ENCODE measurements at regions not wholly inside any gene's neighbourhood (a gene's known extent, or its start where the extent isn't known, plus 50 kb on each side); places are given as distances from the start of the nearest gene placed in this dataset. TPM values are rescaled to one million over a fixed set of nuclear protein-coding genes. Genes with fewer than 3 reads are reported as not detected.

DNA sequence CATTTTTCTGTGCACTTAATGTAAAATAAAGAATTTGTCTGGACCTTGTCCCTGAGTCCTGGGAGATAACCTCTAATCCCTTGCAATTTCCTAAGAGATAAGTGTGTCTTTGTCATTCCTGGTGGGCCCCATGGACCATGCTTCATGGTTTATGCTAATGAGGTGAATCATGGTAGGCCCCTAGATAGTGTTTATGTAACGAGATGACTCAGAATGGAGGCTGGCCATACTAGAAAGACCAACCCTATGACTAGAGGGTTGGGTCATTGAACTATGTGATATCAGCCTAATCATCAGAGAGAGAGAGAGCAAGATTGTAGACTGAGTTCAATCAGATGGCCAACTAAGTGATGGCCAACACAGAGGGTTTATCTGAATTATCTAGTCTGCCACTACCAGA lies 64.2 kb upstream of the NHSL2 start:
- no peak overlapping the region for H3K23ac ChIP-seq (ENCODE audit: low read depth, low read length, poor library complexity)
- no peak for DNase-seq (ENCODE audit: low spot score)

GRCh38 chrX:71852182-71852581 lies 58.5 kb upstream of the NHSL2 start:
- H2BK120ac ChIP-seq (ENCODE audit: low read depth, low read length), result no peak overlapping the region
- no peak overlapping the region for H3K4ac ChIP-seq (ENCODE audit: low read length)
- no peak overlapping the region for H3K18ac ChIP-seq (ENCODE audit: low read length)
- H3K36me3 ChIP-seq (replicated peaks in 1 of 2; ENCODE audit: control insufficient read depth in 2 of 2, insufficient read depth in 2 of 2, low read length in 2 of 2), result no peaks in the 10 kb centered on the region
- H2AK5ac ChIP-seq (ENCODE audit: low read depth, low read length), result no peak overlapping the region
- H4K91ac ChIP-seq (ENCODE audit: low read depth, low read length, poor library complexity), result no peak overlapping the region
- peaks cover 0 to 8% (median 0%) of the 10 kb centered on the region in 3 experiments for H3K27me3 ChIP-seq (ENCODE audit: control insufficient read depth in 3 of 3, insufficient read depth in 3 of 3, low read depth in 1 of 3, low read length in 3 of 3)
- no peak overlapping the region for H3K9ac ChIP-seq (ENCODE audit: low read depth, low read length, poor library complexity)
- no CpG with 5 or more reads among the region's 9 CpGs for WGBS, 2 donors (ENCODE audit: extremely low coverage in 2 of 2, insufficient read length in 2 of 2, insufficient replicate concordance in 1 of 2)
- no peaks in the 10 kb centered on the region for H3K79me1 ChIP-seq (ENCODE audit: low read depth, low read length)
- no peak for DNase-seq (ENCODE audit: low spot score)
- no peak overlapping the region for H3K14ac ChIP-seq (ENCODE audit: low read length)
- H3K23ac ChIP-seq (ENCODE audit: low read depth, low read length, poor library complexity), result no peak overlapping the region
- H3K4me1 ChIP-seq (ENCODE audit: control insufficient read depth in 2 of 2, insufficient read depth in 1 of 2, low read depth in 1 of 2, low read length in 2 of 2), result no peaks in the 10 kb centered on the region
- H3K4me3 ChIP-seq (ENCODE audit: low read length in 2 of 2), result no peak overlapping the region
- no peak overlapping the region for H3K27ac ChIP-seq (replicated peaks; ENCODE audit: low read length)
- no peak overlapping the region for H2AFZ ChIP-seq (ENCODE audit: low read length)
- H4K8ac ChIP-seq (ENCODE audit: low read depth, low read length), result no peak overlapping the region
- no peak overlapping the region for H2BK15ac ChIP-seq (ENCODE audit: low read length)
- H3K9me3 ChIP-seq (replicated peaks in 1 of 2; ENCODE audit: control insufficient read depth in 2 of 2, insufficient read depth in 1 of 2, low read depth in 1 of 2, low read length in 2 of 2), result no peaks in the 10 kb centered on the region
- no peak overlapping the region for H2BK5ac ChIP-seq (ENCODE audit: low read length)
- H2BK12ac ChIP-seq (ENCODE audit: low read length), result no peak overlapping the region
- no peak overlapping the region for H3K4me2 ChIP-seq (ENCODE audit: insufficient read depth, low read length, poor library complexity, severe bottlenecking)

More for the DNA sequence above, 64.2 kb upstream of the NHSL2 start:
- no peak overlapping the region for H2BK12ac ChIP-seq (ENCODE audit: low read length)
- H3K14ac ChIP-seq (ENCODE audit: low read length), result no peak overlapping the region
- H4K91ac ChIP-seq (ENCODE audit: low read depth, low read length, poor library complexity), result no peak overlapping the region
- H2BK5ac ChIP-seq (ENCODE audit: low read length), result no peak overlapping the region
- H2BK120ac ChIP-seq (ENCODE audit: low read depth, low read length), result no peak overlapping the region
- H3K36me3 ChIP-seq (replicated peaks in 1 of 2; ENCODE audit: control insufficient read depth in 2 of 2, insufficient read depth in 2 of 2, low read length in 2 of 2), result no peaks in the 10 kb centered on the region
- H3K27me3 ChIP-seq (ENCODE audit: control insufficient read depth in 3 of 3, insufficient read depth in 3 of 3, low read depth in 1 of 3, low read length in 3 of 3), result peaks cover 0 to 8% (median 0%) of the 10 kb centered on the region in 3 experiments
- WGBS, 2 donors (ENCODE audit: extremely low coverage in 2 of 2, insufficient read length in 2 of 2, insufficient replicate concordance in 1 of 2), result no CpG with 5 or more reads among the region's 1 CpG
- H2AK5ac ChIP-seq (ENCODE audit: low read depth, low read length), result no peak overlapping the region
- no peak overlapping the region for H2BK15ac ChIP-seq (ENCODE audit: low read length)
- H3K4me1 ChIP-seq (ENCODE audit: control insufficient read depth in 2 of 2, insufficient read depth in 1 of 2, low read depth in 1 of 2, low read length in 2 of 2), result no peaks in the 10 kb centered on the region
- H3K9me3 ChIP-seq (replicated peaks in 1 of 2; ENCODE audit: control insufficient read depth in 2 of 2, insufficient read depth in 1 of 2, low read depth in 1 of 2, low read length in 2 of 2), result no peaks in the 10 kb centered on the region
- H3K27ac ChIP-seq (replicated peaks; ENCODE audit: low read length), result no peak overlapping the region
- no peak overlapping the region for H3K9ac ChIP-seq (ENCODE audit: low read depth, low read length, poor library complexity)
- H4K8ac ChIP-seq (ENCODE audit: low read depth, low read length), result no peak overlapping the region
- no peak overlapping the region for H2AFZ ChIP-seq (ENCODE audit: low read length)
- no peaks in the 10 kb centered on the region for H3K79me1 ChIP-seq (ENCODE audit: low read depth, low read length)
- no peak overlapping the region for H3K18ac ChIP-seq (ENCODE audit: low read length)
- H3K4me3 ChIP-seq (ENCODE audit: low read length in 2 of 2), result no peak overlapping the region
- no peak overlapping the region for H3K4ac ChIP-seq (ENCODE audit: low read length)
- no peak overlapping the region for H3K4me2 ChIP-seq (ENCODE audit: insufficient read depth, low read length, poor library complexity, severe bottlenecking)

- Histone ChIP-seq H3K14ac (ENCODE audit: low read length) (no peak overlapping the region), H4K91ac (ENCODE audit: low read depth, low read length, poor library complexity) (no peak overlapping the region), H3K23ac (ENCODE audit: low read depth, low read length, poor library complexity) (no peak overlapping the region), H3K27me3 (ENCODE audit: control insufficient read depth in 3 of 3, insufficient read depth in 3 of 3, low read depth in 1 of 3, low read length in 3 of 3) (peaks cover 0 to 3% (median 0%) of the 10 kb centered on the region in 3 experiments), H3K4me1 (ENCODE audit: control insufficient read depth in 2 of 2, insufficient read depth in 1 of 2, low read depth in 1 of 2, low read length in 2 of 2) (no peaks in the 10 kb centered on the region), H3K36me3 (replicated peaks in 1 of 2; ENCODE audit: control insufficient read depth in 2 of 2, insufficient read depth in 2 of 2, low read length in 2 of 2) (no peaks in the 10 kb centered on the region), H4K8ac (ENCODE audit: low read depth, low read length) (no peak overlapping the region), H3K4me2 (ENCODE audit: insufficient read depth, low read length, poor library complexity, severe bottlenecking) (no peak overlapping the region), H3K4me3 (ENCODE audit: low read length in 2 of 2) (no peak overlapping the region), H3K4ac (ENCODE audit: low read length) (no peak overlapping the region), H2AK5ac (ENCODE audit: low read depth, low read length) (no peak overlapping the region), H3K27ac (replicated peaks; ENCODE audit: low read length) (no peak overlapping the region), H3K9me3 (replicated peaks in 1 of 2; ENCODE audit: control insufficient read depth in 2 of 2, insufficient read depth in 1 of 2, low read depth in 1 of 2, low read length in 2 of 2) (no peaks in the 10 kb centered on the region), H3K79me1 (ENCODE audit: low read depth, low read length) (no peaks in the 10 kb centered on the region), H3K18ac (ENCODE audit: low read length) (no peak overlapping the region), H2BK5ac (ENCODE audit: low read length) (no peak overlapping the region), H2BK120ac (ENCODE audit: low read depth, low read length) (no peak overlapping the region), H2AFZ (ENCODE audit: low read length) (peak overlapping the region; percentile 63), H2BK15ac (ENCODE audit: low read length) (no peak overlapping the region), H2BK12ac (ENCODE audit: low read length) (no peak overlapping the region), H3K9ac (ENCODE audit: low read depth, low read length, poor library complexity) (no peak overlapping the region)
- WGBS, 2 donors (ENCODE audit: extremely low coverage in 2 of 2, insufficient read length in 2 of 2, insufficient replicate concordance in 1 of 2), result no CpG with 5 or more reads among the region's 3 CpGs
- peak; percentile 4 for DNase-seq (ENCODE audit: low spot score)
Measured at GRCh38 chrX:71859637-71860036, 51.0 kb upstream of the NHSL2 start.

Small RNAs in the stretch of these regions (small RNA-seq; reads per million reads assigned to genes)
- gene BX276092.3 (ENCODE audit: insufficient read depth), result not detected

Measured in neuronal stem cell (in vitro differentiated cells).